ENCODE measurements at regions not wholly inside any gene's neighbourhood (a gene's known extent, or its start where the extent isn't known, plus 50 kb on each side); places are given as distances from the start of the nearest gene placed in this dataset.

DNA sequence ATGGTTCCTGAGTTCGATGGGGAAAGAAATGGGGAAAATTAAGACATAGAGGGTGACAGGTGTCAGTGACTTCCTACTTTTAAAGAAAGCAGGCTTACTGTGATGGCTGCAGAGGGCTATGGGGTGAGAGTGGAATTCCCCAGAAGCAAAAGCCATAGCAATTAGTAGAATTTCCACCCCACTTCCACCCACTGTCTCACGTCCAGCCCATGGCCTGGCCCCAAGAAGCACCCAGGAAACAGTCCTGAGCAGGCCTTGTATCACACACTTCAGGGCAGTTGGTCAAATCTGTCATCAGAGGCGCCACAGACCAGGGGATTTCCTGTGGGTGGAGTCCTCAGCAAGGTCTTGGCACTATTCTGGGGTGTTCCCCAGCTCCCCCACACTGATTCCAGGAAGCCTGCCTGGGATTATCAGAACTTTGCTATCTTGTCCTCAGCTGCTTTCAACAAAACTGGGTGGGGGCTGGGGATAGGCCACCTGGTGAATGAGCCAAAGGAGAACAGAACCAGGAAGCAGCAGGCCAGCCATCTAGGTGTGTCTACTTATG is 120.1 kb upstream of the CCND2 start:
- TF ChIP-seq TCF7L2 (IDR thresholded peaks at IDR 0.05; ENCODE audit: low read depth, low read length) = no peak
- H3K9me3 ChIP-seq (ENCODE audit: control insufficient read depth, insufficient read depth, low read depth, low read length) = no peaks in the 10 kb centered on the region
- no peak for ATAC-seq
- H3K4me1 ChIP-seq (ENCODE audit: control insufficient read depth, insufficient read depth, low read length) = no peaks in the 10 kb centered on the region
- BruUV-seq (replicated peaks) = no TSS peak
- peaks cover 2% of the 10 kb centered on the region; the same call in 1 of the 2 replicates for H3K27me3 ChIP-seq (ENCODE audit: control insufficient read depth, insufficient read depth, low read length)
- H3K36me3 ChIP-seq (ENCODE audit: control insufficient read depth, insufficient read depth, low read length) = no peaks in the 10 kb centered on the region
- intact Hi-C loops (cut with micrococcal nuclease; ENCODE audit: unreplicated experiment) = no loop called here
- DNase-seq (ENCODE audit: low read depth, low spot score) = no peak
- ChIA-PET POLR2A (no interaction called here), CTCF (no interaction called here)
- H3K27ac ChIP-seq (ENCODE audit: low read length) = no peak overlapping the region
- no peak overlapping the region for H3K4me3 ChIP-seq (ENCODE audit: low read depth in 2 of 2, low read length in 2 of 2)
- in situ Hi-C loops (cut with HindIII; ENCODE audit: low pct_unique_long_range_greater_than_20kb, low sequenced_read_pairs) = no loop called here

DNA sequence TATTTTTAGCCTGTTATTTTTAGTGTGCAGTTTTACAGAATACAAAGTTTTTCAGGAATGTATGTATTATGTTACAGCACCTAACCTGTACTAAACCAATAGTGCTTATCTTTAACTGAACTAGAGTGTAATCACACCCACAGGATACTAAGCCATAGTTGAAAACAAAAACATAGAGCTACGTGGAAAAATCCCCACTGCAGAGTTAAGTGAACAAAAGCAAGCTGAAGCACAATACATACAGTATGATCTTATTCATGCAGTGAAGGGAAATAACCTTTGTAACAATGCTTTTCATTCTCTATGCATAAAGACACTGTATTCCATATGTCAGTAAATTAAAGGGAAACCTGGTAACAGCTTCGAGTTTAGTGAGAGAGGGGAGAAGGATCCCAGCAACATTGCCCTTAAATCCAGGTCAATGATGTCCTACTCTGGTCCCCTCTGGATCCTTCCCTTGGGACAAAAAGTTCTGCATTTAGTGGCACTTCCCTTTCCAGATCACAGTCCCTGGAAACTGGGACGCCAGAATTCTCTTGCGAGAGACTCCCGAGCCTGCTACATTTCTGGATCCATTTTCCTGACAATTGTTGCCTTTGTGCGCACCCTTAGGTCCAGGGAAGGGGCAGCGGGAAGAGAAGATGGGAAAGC is 121.3 kb upstream of the CCND2 start:
- Histone ChIP-seq H3K36me3 (ENCODE audit: control insufficient read depth, insufficient read depth, low read length) (no peaks in the 10 kb centered on the region), H3K4me1 (ENCODE audit: control insufficient read depth, insufficient read depth, low read length) (no peaks in the 10 kb centered on the region), H3K27ac (ENCODE audit: low read length) (no peak overlapping the region), H3K9me3 (ENCODE audit: control insufficient read depth, insufficient read depth, low read depth, low read length) (no peaks in the 10 kb centered on the region), H3K4me3 (ENCODE audit: low read depth in 2 of 2, low read length in 2 of 2) (no peak overlapping the region), H3K27me3 (ENCODE audit: control insufficient read depth, insufficient read depth, low read length) (peaks cover 2% of the 10 kb centered on the region; the same call in 1 of the 2 replicates)
- DNase-seq (ENCODE audit: low read depth, low spot score) (no peak), ATAC-seq (no peak)
- in situ Hi-C loops (cut with HindIII; ENCODE audit: low pct_unique_long_range_greater_than_20kb, low sequenced_read_pairs) (no loop called here), intact Hi-C loops (cut with micrococcal nuclease; ENCODE audit: unreplicated experiment) (no loop called here)
- no peak for TF ChIP-seq TCF7L2 (IDR thresholded peaks at IDR 0.05; ENCODE audit: low read depth, low read length)
- TF ChIP-seq POLR2AphosphoS5 (IDR thresholded peaks at IDR 0.05; ENCODE audit: low read depth, low read length) = no peak
- no peak for TF ChIP-seq SIN3A (IDR thresholded peaks at IDR 0.05; ENCODE audit: borderline replicate concordance, insufficient read depth, low read depth, low read length)
- TF ChIP-seq, protein P1, sequence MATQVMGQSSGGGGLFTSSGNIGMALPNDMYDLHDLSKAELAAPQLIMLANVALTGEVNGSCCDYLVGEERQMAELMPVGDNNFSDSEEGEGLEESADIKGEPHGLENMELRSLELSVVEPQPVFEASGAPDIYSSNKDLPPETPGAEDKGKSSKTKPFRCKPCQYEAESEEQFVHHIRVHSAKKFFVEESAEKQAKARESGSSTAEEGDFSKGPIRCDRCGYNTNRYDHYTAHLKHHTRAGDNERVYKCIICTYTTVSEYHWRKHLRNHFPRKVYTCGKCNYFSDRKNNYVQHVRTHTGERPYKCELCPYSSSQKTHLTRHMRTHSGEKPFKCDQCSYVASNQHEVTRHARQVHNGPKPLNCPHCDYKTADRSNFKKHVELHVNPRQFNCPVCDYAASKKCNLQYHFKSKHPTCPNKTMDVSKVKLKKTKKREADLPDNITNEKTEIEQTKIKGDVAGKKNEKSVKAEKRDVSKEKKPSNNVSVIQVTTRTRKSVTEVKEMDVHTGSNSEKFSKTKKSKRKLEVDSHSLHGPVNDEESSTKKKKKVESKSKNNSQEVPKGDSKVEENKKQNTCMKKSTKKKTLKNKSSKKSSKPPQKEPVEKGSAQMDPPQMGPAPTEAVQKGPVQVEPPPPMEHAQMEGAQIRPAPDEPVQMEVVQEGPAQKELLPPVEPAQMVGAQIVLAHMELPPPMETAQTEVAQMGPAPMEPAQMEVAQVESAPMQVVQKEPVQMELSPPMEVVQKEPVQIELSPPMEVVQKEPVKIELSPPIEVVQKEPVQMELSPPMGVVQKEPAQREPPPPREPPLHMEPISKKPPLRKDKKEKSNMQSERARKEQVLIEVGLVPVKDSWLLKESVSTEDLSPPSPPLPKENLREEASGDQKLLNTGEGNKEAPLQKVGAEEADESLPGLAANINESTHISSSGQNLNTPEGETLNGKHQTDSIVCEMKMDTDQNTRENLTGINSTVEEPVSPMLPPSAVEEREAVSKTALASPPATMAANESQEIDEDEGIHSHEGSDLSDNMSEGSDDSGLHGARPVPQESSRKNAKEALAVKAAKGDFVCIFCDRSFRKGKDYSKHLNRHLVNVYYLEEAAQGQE (IDR thresholded peaks at IDR 0.05; ENCODE audit: insufficient read depth in 1 of 2, low read depth in 2 of 2, low read length in 1 of 2) = no peak
- TF ChIP-seq, protein P2, sequence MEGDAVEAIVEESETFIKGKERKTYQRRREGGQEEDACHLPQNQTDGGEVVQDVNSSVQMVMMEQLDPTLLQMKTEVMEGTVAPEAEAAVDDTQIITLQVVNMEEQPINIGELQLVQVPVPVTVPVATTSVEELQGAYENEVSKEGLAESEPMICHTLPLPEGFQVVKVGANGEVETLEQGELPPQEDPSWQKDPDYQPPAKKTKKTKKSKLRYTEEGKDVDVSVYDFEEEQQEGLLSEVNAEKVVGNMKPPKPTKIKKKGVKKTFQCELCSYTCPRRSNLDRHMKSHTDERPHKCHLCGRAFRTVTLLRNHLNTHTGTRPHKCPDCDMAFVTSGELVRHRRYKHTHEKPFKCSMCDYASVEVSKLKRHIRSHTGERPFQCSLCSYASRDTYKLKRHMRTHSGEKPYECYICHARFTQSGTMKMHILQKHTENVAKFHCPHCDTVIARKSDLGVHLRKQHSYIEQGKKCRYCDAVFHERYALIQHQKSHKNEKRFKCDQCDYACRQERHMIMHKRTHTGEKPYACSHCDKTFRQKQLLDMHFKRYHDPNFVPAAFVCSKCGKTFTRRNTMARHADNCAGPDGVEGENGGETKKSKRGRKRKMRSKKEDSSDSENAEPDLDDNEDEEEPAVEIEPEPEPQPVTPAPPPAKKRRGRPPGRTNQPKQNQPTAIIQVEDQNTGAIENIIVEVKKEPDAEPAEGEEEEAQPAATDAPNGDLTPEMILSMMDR (IDR thresholded peaks at IDR 0.05) = no peak
- ChIA-PET POLR2A (no interaction called here), CTCF (no interaction called here)
- BruUV-seq (replicated peaks) = no TSS peak

DNA sequence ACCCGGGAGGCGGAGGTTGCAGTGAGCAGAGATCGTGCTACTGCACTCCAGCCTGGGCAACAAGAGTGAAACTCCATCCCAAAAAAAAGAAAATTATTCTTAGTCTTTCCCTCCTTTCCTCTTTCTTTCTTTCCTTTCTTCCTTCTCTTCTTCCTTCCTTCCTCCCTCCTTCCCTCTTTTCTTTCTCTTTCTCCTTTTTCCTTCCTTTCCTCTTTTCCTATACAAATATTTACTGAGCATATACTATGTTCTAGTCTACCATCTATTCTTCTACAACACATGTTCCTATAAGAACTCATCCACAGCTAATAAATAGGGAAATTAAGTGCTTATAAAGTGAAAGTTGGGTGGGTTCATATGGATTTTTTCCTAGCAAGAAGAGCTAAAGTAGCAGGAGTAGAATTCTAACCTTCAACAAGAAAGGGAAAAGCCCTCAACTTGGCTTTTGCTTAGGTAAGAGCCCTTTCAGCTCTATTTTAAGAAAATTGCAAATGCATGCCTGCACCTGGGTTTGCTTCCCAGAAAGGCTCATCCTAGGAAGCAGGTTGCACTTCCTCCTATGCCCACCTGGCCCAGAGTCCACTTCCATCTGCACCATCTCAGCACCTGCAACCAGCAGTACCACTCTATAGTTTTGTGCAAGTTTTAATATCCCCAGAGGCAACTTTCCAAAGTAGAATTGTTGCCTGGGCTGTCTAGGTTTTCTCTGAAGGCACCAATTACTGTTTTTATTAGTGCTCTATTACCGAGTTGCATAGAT is 122.0 kb upstream of the CCND2 start:
- H3K27ac ChIP-seq (ENCODE audit: low read length) = no peak overlapping the region
- H3K36me3 ChIP-seq (ENCODE audit: control insufficient read depth, insufficient read depth, low read length) = no peaks in the 10 kb centered on the region
- H3K27me3 ChIP-seq (ENCODE audit: control insufficient read depth, insufficient read depth, low read length) = peaks cover 2% of the 10 kb centered on the region; the same call in 1 of the 2 replicates
- H3K4me1 ChIP-seq (ENCODE audit: control insufficient read depth, insufficient read depth, low read length) = no peaks in the 10 kb centered on the region
- TF ChIP-seq SIN3A (IDR thresholded peaks at IDR 0.05; ENCODE audit: borderline replicate concordance, insufficient read depth, low read depth, low read length) (no peak), POLR2AphosphoS5 (IDR thresholded peaks at IDR 0.05; ENCODE audit: low read depth, low read length) (no peak), TCF7L2 (IDR thresholded peaks at IDR 0.05; ENCODE audit: low read depth, low read length) (no peak)
- TF ChIP-seq, protein P1 (IDR thresholded peaks at IDR 0.05; ENCODE audit: insufficient read depth in 1 of 2, low read depth in 2 of 2, low read length in 1 of 2) = no peak
- TF ChIP-seq, protein P2 (IDR thresholded peaks at IDR 0.05) = no peak
- DNase-seq (ENCODE audit: low read depth, low spot score) (no peak), ATAC-seq (no peak)
- ChIA-PET POLR2A (no interaction called here), CTCF (no interaction called here)
- in situ Hi-C loops (cut with HindIII; ENCODE audit: low pct_unique_long_range_greater_than_20kb, low sequenced_read_pairs) = no loop called here
- BruUV-seq (replicated peaks) = no TSS peak
- no peak overlapping the region for H3K4me3 ChIP-seq (ENCODE audit: low read depth in 2 of 2, low read length in 2 of 2)
- H3K9me3 ChIP-seq (ENCODE audit: control insufficient read depth, insufficient read depth, low read depth, low read length) = no peaks in the 10 kb centered on the region
- intact Hi-C loops (cut with micrococcal nuclease; ENCODE audit: unreplicated experiment) = no loop called here
